ENCODE measurements at regions not wholly inside any gene's neighbourhood (a gene's known extent, or its start where the extent isn't known, plus 50 kb on each side); places are given as distances from the start of the nearest gene placed in this dataset.

- H3K27ac ChIP-seq: no peak overlapping the region
- ATAC-seq (ENCODE audit: insufficient number of reproducible peaks, low FRiP score, low read depth) (no peak), DNase-seq (ENCODE audit: low spot score) (no peak)
- no peaks in the 10 kb centered on the region for H3K9me3 ChIP-seq
- TF ChIP-seq, protein P1, sequence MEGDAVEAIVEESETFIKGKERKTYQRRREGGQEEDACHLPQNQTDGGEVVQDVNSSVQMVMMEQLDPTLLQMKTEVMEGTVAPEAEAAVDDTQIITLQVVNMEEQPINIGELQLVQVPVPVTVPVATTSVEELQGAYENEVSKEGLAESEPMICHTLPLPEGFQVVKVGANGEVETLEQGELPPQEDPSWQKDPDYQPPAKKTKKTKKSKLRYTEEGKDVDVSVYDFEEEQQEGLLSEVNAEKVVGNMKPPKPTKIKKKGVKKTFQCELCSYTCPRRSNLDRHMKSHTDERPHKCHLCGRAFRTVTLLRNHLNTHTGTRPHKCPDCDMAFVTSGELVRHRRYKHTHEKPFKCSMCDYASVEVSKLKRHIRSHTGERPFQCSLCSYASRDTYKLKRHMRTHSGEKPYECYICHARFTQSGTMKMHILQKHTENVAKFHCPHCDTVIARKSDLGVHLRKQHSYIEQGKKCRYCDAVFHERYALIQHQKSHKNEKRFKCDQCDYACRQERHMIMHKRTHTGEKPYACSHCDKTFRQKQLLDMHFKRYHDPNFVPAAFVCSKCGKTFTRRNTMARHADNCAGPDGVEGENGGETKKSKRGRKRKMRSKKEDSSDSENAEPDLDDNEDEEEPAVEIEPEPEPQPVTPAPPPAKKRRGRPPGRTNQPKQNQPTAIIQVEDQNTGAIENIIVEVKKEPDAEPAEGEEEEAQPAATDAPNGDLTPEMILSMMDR (IDR thresholded peaks at IDR 0.05): no peak
- no peaks in the 10 kb centered on the region for H3K4me1 ChIP-seq (ENCODE audit: control insufficient read depth in 1 of 2, low read depth in 2 of 2)
- H3K27me3 ChIP-seq (replicated peaks; ENCODE audit: insufficient read depth): no peaks in the 10 kb centered on the region
- no peaks in the 10 kb centered on the region for H3K36me3 ChIP-seq
- no peak overlapping the region for H3K4me3 ChIP-seq
Observed at GRCh38 chr13:84077271-84077670, 195.0 kb upstream of the SLITRK1 start.

DNA sequence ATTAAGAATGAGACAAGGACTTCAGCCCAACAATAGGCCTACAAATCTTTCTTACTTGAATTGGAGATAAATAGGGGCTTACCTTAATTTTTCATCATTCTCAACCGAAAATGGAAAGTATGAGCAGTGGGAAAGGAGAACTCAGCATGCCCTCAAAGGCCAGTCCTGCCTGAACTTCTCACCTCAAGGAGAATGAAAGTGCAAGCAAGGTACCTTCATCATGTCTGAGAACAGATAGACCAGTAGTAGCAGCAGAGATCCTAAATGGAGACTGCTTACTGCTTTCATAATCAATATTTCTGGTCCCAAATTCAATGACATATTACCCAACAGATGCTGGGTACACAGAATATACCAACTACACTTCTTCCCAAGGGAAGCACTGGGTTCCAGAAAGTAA, 194.0 kb upstream of the SLITRK1 start:
- no peaks in the 10 kb centered on the region for H3K36me3 ChIP-seq
- no peak for DNase-seq (ENCODE audit: low spot score)
- no peaks in the 10 kb centered on the region for H3K9me3 ChIP-seq
- no peaks in the 10 kb centered on the region for H3K27me3 ChIP-seq (replicated peaks; ENCODE audit: insufficient read depth)
- H3K27ac ChIP-seq: no peak overlapping the region
- no peaks in the 10 kb centered on the region for H3K4me1 ChIP-seq (ENCODE audit: control insufficient read depth in 1 of 2, low read depth in 2 of 2)
- TF ChIP-seq, protein P1 (IDR thresholded peaks at IDR 0.05): no peak
- no peak overlapping the region for H3K4me3 ChIP-seq
- no peak for ATAC-seq (ENCODE audit: insufficient number of reproducible peaks, low FRiP score, low read depth)

- ATAC-seq (ENCODE audit: insufficient number of reproducible peaks, low FRiP score, low read depth): no peak
- H3K4me1 ChIP-seq (ENCODE audit: control insufficient read depth in 1 of 2, low read depth in 2 of 2): peaks cover 0 to 6% of the 10 kb centered on the region in 2 donors
Observed at GRCh38 chr13:84050536-84050935, 168.3 kb upstream of the SLITRK1 start.

GRCh38 chr13:84049443-84050219, 167.4 kb upstream of the SLITRK1 start:
- Histone ChIP-seq H3K27me3 (replicated peaks; ENCODE audit: insufficient read depth) (no peaks in the 10 kb centered on the region), H3K36me3 (no peaks in the 10 kb centered on the region), H3K9me3 (no peaks in the 10 kb centered on the region), H3K4me3 (no peak overlapping the region), H3K4me1 (ENCODE audit: control insufficient read depth in 1 of 2, low read depth in 2 of 2) (peaks cover 0 to 6% of the 10 kb centered on the region in 2 donors), H3K27ac (no peak overlapping the region)
- TF ChIP-seq, protein P1 (IDR thresholded peaks at IDR 0.05): no peak
- no peak for DNase-seq (ENCODE audit: low spot score)
- ATAC-seq (ENCODE audit: insufficient number of reproducible peaks, low FRiP score, low read depth): no peak

More at GRCh38 chr13:84050536-84050935, 168.3 kb upstream of the SLITRK1 start:
- DNase-seq (ENCODE audit: low spot score): no peak
- TF ChIP-seq, protein P1 (IDR thresholded peaks at IDR 0.05): no peak
- no peak overlapping the region for H3K4me3 ChIP-seq
- H3K27ac ChIP-seq: no peak overlapping the region
- no peaks in the 10 kb centered on the region for H3K9me3 ChIP-seq
- H3K27me3 ChIP-seq (replicated peaks; ENCODE audit: insufficient read depth): no peaks in the 10 kb centered on the region
- H3K36me3 ChIP-seq: no peaks in the 10 kb centered on the region

- peaks cover 0 to 2% of the 10 kb centered on the region in 2 donors for H3K4me1 ChIP-seq (ENCODE audit: control insufficient read depth in 1 of 2, low read depth in 2 of 2)
- no peaks in the 10 kb centered on the region for H3K36me3 ChIP-seq
- no peaks in the 10 kb centered on the region for H3K27me3 ChIP-seq (replicated peaks; ENCODE audit: insufficient read depth)
- no peak overlapping the region for H3K4me3 ChIP-seq
- DNase-seq (ENCODE audit: low spot score) (no peak), ATAC-seq (ENCODE audit: insufficient number of reproducible peaks, low FRiP score, low read depth) (no peak)
- H3K9me3 ChIP-seq: no peaks in the 10 kb centered on the region
- H3K27ac ChIP-seq: no peak overlapping the region
- TF ChIP-seq, protein P1 (IDR thresholded peaks at IDR 0.05): no peak
Observed at GRCh38 chr13:84044805-84045204, 162.5 kb upstream of the SLITRK1 start.
